Central memory CD8-positive, alpha-beta T cell (primary cell): ENCODE measurements at regions not wholly inside any gene's neighbourhood (a gene's known extent, or its start where the extent isn't known, plus 50 kb on each side); places are given as distances from the start of the nearest gene placed in this dataset.

Source experiments
- ATAC-seq: fragments of 150-1000 bp; cut with Tn5 transposase; replicated peaks from 2 replicates; pipeline ENCODE4 v1.10.0; 2022; ENCODE audit warnings: mild to moderate bottlenecking, moderate FRiP score, moderate number of reproducible peaks; ENCODE audit not compliant: poor library complexity, severe bottlenecking; ENCODE audit errors: extremely low read depth
- DNase-seq, 2 donors: peaks; one replicate each; pipeline ENCODE4 v3.0.0; 2021; ENCODE audit warnings: low spot score in 2 of 2
- H3K27ac Mint-ChIP-seq: one replicate; pipeline ENCODE4 v1.8.0; 2022; ENCODE audit warnings: low read depth, mild to moderate bottlenecking, moderate library complexity, mixed read lengths
- H3K27me3 Mint-ChIP-seq: one replicate; pipeline ENCODE4 v1.8.0; 2022; ENCODE audit warnings: mixed read lengths
- H3K36me3 Mint-ChIP-seq: one replicate; pipeline ENCODE4 v1.8.0; 2022; ENCODE audit warnings: mild to moderate bottlenecking, moderate library complexity, mixed read lengths; ENCODE audit not compliant: insufficient read depth
- H3K4me1 Mint-ChIP-seq: one replicate; pipeline ENCODE4 v1.8.0; 2022; ENCODE audit warnings: mixed read lengths
- H3K4me3 Mint-ChIP-seq: one replicate; pipeline ENCODE4 v1.8.0; 2022; ENCODE audit warnings: mild to moderate bottlenecking, moderate library complexity, mixed read lengths
- H3K9me3 Mint-ChIP-seq: one replicate; pipeline ENCODE4 v1.8.0; 2022; ENCODE audit warnings: mixed read lengths

GRCh38 chr17:74145756-74146155 lies 57.7 kb upstream of the RPL38 start:
- DNase-seq (no peak), ATAC-seq (no peak)
- Mint-ChIP-seq H3K27ac (no peak overlapping the region), H3K4me3 (no peak overlapping the region), H3K36me3 (no peaks in the 10 kb centered on the region), H3K27me3 (peaks cover 59% of the 10 kb centered on the region), H3K9me3 (peaks cover 22% of the 10 kb centered on the region), H3K4me1 (no peaks in the 10 kb centered on the region)

GRCh38 chr17:74146196-74146595 lies 57.3 kb upstream of the RPL38 start:
- H3K27ac Mint-ChIP-seq, result no peak overlapping the region
- H3K4me1 Mint-ChIP-seq, result no peaks in the 10 kb centered on the region
- no peak overlapping the region for H3K4me3 Mint-ChIP-seq
- DNase-seq (no peak), ATAC-seq (no peak)
- H3K36me3 Mint-ChIP-seq, result no peaks in the 10 kb centered on the region
- H3K9me3 Mint-ChIP-seq, result peaks cover 22% of the 10 kb centered on the region
- H3K27me3 Mint-ChIP-seq, result peaks cover 63% of the 10 kb centered on the region

- Mint-ChIP-seq H3K27ac (no peak overlapping the region), H3K27me3 (peaks cover 71% of the 10 kb centered on the region), H3K9me3 (peaks cover 15% of the 10 kb centered on the region), H3K36me3 (peaks cover 2% of the 10 kb centered on the region), H3K4me1 (no peaks in the 10 kb centered on the region), H3K4me3 (no peak overlapping the region)
- DNase-seq (no peak), ATAC-seq (no peak)
Observed at GRCh38 chr17:74147056-74147835, 56.2 kb upstream of the RPL38 start.

GRCh38 chr17:74147966-74148365 lies 55.5 kb upstream of the RPL38 start:
- DNase-seq (no peak), ATAC-seq (no peak)
- no peak overlapping the region for H3K27ac Mint-ChIP-seq
- H3K4me3 Mint-ChIP-seq, result no peak overlapping the region
- H3K36me3 Mint-ChIP-seq, result peaks cover 2% of the 10 kb centered on the region
- H3K27me3 Mint-ChIP-seq, result peaks cover 71% of the 10 kb centered on the region
- peaks cover 9% of the 10 kb centered on the region for H3K9me3 Mint-ChIP-seq
- H3K4me1 Mint-ChIP-seq, result no peaks in the 10 kb centered on the region

- peaks cover 6% of the 10 kb centered on the region for H3K9me3 Mint-ChIP-seq
- H3K27me3 Mint-ChIP-seq, result peaks cover 71% of the 10 kb centered on the region
- H3K36me3 Mint-ChIP-seq, result peaks cover 2% of the 10 kb centered on the region
- H3K4me1 Mint-ChIP-seq, result no peaks in the 10 kb centered on the region
- ATAC-seq (no peak), DNase-seq (no peak)
- no peak overlapping the region for H3K4me3 Mint-ChIP-seq
- H3K27ac Mint-ChIP-seq, result no peak overlapping the region
Observed at GRCh38 chr17:74148446-74148845, 55.0 kb upstream of the RPL38 start.

GRCh38 chr17:74148901-74149596 lies 54.4 kb upstream of the RPL38 start:
- DNase-seq (no peak), ATAC-seq (no peak)
- H3K36me3 Mint-ChIP-seq, result peaks cover 2% of the 10 kb centered on the region
- peaks cover 73% of the 10 kb centered on the region for H3K27me3 Mint-ChIP-seq
- H3K4me3 Mint-ChIP-seq, result no peak overlapping the region
- no peak overlapping the region for H3K27ac Mint-ChIP-seq
- no peaks in the 10 kb centered on the region for H3K4me1 Mint-ChIP-seq
- H3K9me3 Mint-ChIP-seq, result peaks cover 1% of the 10 kb centered on the region

- Mint-ChIP-seq H3K27ac (no peak overlapping the region), H3K9me3 (no peaks in the 10 kb centered on the region), H3K27me3 (peaks cover 80% of the 10 kb centered on the region), H3K36me3 (peaks cover 2% of the 10 kb centered on the region), H3K4me3 (no peak overlapping the region), H3K4me1 (no peaks in the 10 kb centered on the region)
- ATAC-seq, result no peak
- no peak for DNase-seq
Observed at GRCh38 chr17:74149597-74150427, 53.7 kb upstream of the RPL38 start.

- peaks cover 81% of the 10 kb centered on the region for H3K27me3 Mint-ChIP-seq
- no peaks in the 10 kb centered on the region for H3K4me1 Mint-ChIP-seq
- H3K27ac Mint-ChIP-seq, result no peak overlapping the region
- no peak for DNase-seq
- peaks cover 2% of the 10 kb centered on the region for H3K36me3 Mint-ChIP-seq
- no peaks in the 10 kb centered on the region for H3K9me3 Mint-ChIP-seq
- no peak for ATAC-seq
- no peak overlapping the region for H3K4me3 Mint-ChIP-seq
Observed at GRCh38 chr17:74150428-74151025, 53.0 kb upstream of the RPL38 start.

GRCh38 chr17:74151551-74152315 lies 51.7 kb upstream of the RPL38 start:
- H3K4me3 Mint-ChIP-seq, result no peak overlapping the region
- H3K9me3 Mint-ChIP-seq, result no peaks in the 10 kb centered on the region
- ATAC-seq, result no peak
- no peak overlapping the region for H3K27ac Mint-ChIP-seq
- no peaks in the 10 kb centered on the region for H3K4me1 Mint-ChIP-seq
- H3K36me3 Mint-ChIP-seq, result peaks cover 2% of the 10 kb centered on the region
- H3K27me3 Mint-ChIP-seq, result peaks cover 75% of the 10 kb centered on the region
- DNase-seq, result no peak

GRCh38 chr17:74152591-74153455 lies 50.7 kb upstream of the RPL38 start:
- H3K9me3 Mint-ChIP-seq, result no peaks in the 10 kb centered on the region
- no peak overlapping the region for H3K4me3 Mint-ChIP-seq
- no peak for DNase-seq
- no peak for ATAC-seq
- no peaks in the 10 kb centered on the region for H3K4me1 Mint-ChIP-seq
- peaks cover 2% of the 10 kb centered on the region for H3K36me3 Mint-ChIP-seq
- peaks cover 72% of the 10 kb centered on the region for H3K27me3 Mint-ChIP-seq
- H3K27ac Mint-ChIP-seq, result no peak overlapping the region

- DNase-seq, result no peak
- Mint-ChIP-seq H3K4me1 (no peaks in the 10 kb centered on the region), H3K36me3 (peaks cover 2% of the 10 kb centered on the region), H3K4me3 (no peak overlapping the region), H3K27ac (no peak overlapping the region), H3K27me3 (peaks cover 72% of the 10 kb centered on the region), H3K9me3 (no peaks in the 10 kb centered on the region)
- no peak for ATAC-seq
Observed at GRCh38 chr17:74153456-74153810, 50.0 kb upstream of the RPL38 start.
